ENCODE measurements at regions not wholly inside any gene's neighbourhood (a gene's known extent, or its start where the extent isn't known, plus 50 kb on each side); places are given as distances from the start of the nearest gene placed in this dataset.
A peak's percentile ranks its signal among the peaks of the same experiment; 100 is the strongest.
"Not testable (repeated sequence)": the region's sequence is repeated elsewhere in the genome, so short reads cannot be mapped to it uniquely, and the experiment has no call there.

GRCh38 chr2:102871707-102872106 is 109.9 kb downstream of the TMEM182 start:
- Histone ChIP-seq H3K79me2 (no peaks in the 10 kb centered on the region), H3K9me3 (ENCODE audit: low read depth) (no peaks in the 10 kb centered on the region), H3K9me2 (replicated peaks; ENCODE audit: insufficient read depth) (no peaks in the 10 kb centered on the region), H3K4me3 (no peak overlapping the region), H4K20me1 (ENCODE audit: insufficient read depth, poor library complexity, severe bottlenecking) (no peaks in the 10 kb centered on the region), H3K27ac (no peak overlapping the region), H2AFZ (no peak overlapping the region), H3K27me3 (no peaks in the 10 kb centered on the region), H3K36me3 (replicated peaks; ENCODE audit: insufficient read depth, low read depth) (no peaks in the 10 kb centered on the region), H3K4me2 (no peak overlapping the region), H3K4me1 (ENCODE audit: insufficient read depth) (no peaks in the 10 kb centered on the region)
- no peak for DNase-seq (ENCODE audit: low spot score)
- 79% methylated on average over 4 of the region's 4 CpGs for WGBS (ENCODE audit: low lambda C conversion rate, missing lambda C conversion rate)
- TF ChIP-seq EZH2phosphoT487 (IDR thresholded peaks at IDR 0.05; ENCODE audit: low read depth, severe bottlenecking, unreplicated experiment) (no peak), EZH2 (IDR thresholded peaks at IDR 0.05; ENCODE audit: borderline replicate concordance) (no peak), CTCF (IDR thresholded peaks at IDR 0.05; ENCODE audit: poor library complexity) (no peak)

GRCh38 chr2:102872388-102872787 is 110.6 kb downstream of the TMEM182 start:
- Histone ChIP-seq H3K4me2 (no peak overlapping the region), H3K27me3 (no peaks in the 10 kb centered on the region), H3K9me2 (replicated peaks; ENCODE audit: insufficient read depth) (no peaks in the 10 kb centered on the region), H3K79me2 (no peaks in the 10 kb centered on the region), H3K9me3 (ENCODE audit: low read depth) (no peaks in the 10 kb centered on the region), H3K36me3 (replicated peaks; ENCODE audit: insufficient read depth, low read depth) (no peaks in the 10 kb centered on the region), H3K4me1 (ENCODE audit: insufficient read depth) (no peaks in the 10 kb centered on the region), H3K27ac (no peak overlapping the region), H3K4me3 (no peak overlapping the region), H4K20me1 (ENCODE audit: insufficient read depth, poor library complexity, severe bottlenecking) (no peaks in the 10 kb centered on the region), H2AFZ (no peak overlapping the region)
- DNase-seq (ENCODE audit: low spot score): no peak
- TF ChIP-seq CTCF (IDR thresholded peaks at IDR 0.05; ENCODE audit: poor library complexity) (peak; percentile 56), EZH2 (IDR thresholded peaks at IDR 0.05; ENCODE audit: borderline replicate concordance) (no peak), EZH2phosphoT487 (IDR thresholded peaks at IDR 0.05; ENCODE audit: low read depth, severe bottlenecking, unreplicated experiment) (no peak)
- 74% methylated on average over 2 of the region's 2 CpGs for WGBS (ENCODE audit: low lambda C conversion rate, missing lambda C conversion rate)

- not testable (repeated sequence) for H3K9me3 ChIP-seq (ENCODE audit: low read depth); H3K36me3 ChIP-seq (replicated peaks; ENCODE audit: insufficient read depth, low read depth); H3K27me3 ChIP-seq; H4K20me1 ChIP-seq (ENCODE audit: insufficient read depth, poor library complexity, severe bottlenecking); H3K27ac ChIP-seq; H3K9me2 ChIP-seq (replicated peaks; ENCODE audit: insufficient read depth); H3K4me1 ChIP-seq (ENCODE audit: insufficient read depth); H3K4me3 ChIP-seq; DNase-seq (ENCODE audit: low spot score); H3K4me2 ChIP-seq; H2AFZ ChIP-seq; H3K79me2 ChIP-seq
- 86% methylated on average over 13 of the region's 13 CpGs for WGBS (ENCODE audit: low lambda C conversion rate, missing lambda C conversion rate)
Measured at GRCh38 chr2:102879513-102879912, 117.7 kb downstream of the TMEM182 start.

- Histone ChIP-seq H3K9me2 (replicated peaks; ENCODE audit: insufficient read depth) (no peaks in the 10 kb centered on the region), H3K27me3 (no peaks in the 10 kb centered on the region), H3K36me3 (replicated peaks; ENCODE audit: insufficient read depth, low read depth) (no peaks in the 10 kb centered on the region), H3K9me3 (ENCODE audit: low read depth) (no peaks in the 10 kb centered on the region), H3K4me2 (no peak overlapping the region), H3K79me2 (no peaks in the 10 kb centered on the region), H2AFZ (no peak overlapping the region), H3K4me3 (no peak overlapping the region), H3K4me1 (ENCODE audit: insufficient read depth) (no peaks in the 10 kb centered on the region), H3K27ac (no peak overlapping the region), H4K20me1 (ENCODE audit: insufficient read depth, poor library complexity, severe bottlenecking) (no peaks in the 10 kb centered on the region)
- TF ChIP-seq EZH2 (IDR thresholded peaks at IDR 0.05; ENCODE audit: borderline replicate concordance) (no peak), EZH2phosphoT487 (IDR thresholded peaks at IDR 0.05; ENCODE audit: low read depth, severe bottlenecking, unreplicated experiment) (no peak), CTCF (IDR thresholded peaks at IDR 0.05; ENCODE audit: poor library complexity) (no peak)
- DNase-seq (ENCODE audit: low spot score): no peak
Measured at GRCh38 chr2:102880731-102881130, 118.9 kb downstream of the TMEM182 start.
